ENCODE measurements at regions not wholly inside any gene's neighbourhood (a gene's known extent, or its start where the extent isn't known, plus 50 kb on each side); places are given as distances from the start of the nearest gene placed in this dataset.

DNA sequence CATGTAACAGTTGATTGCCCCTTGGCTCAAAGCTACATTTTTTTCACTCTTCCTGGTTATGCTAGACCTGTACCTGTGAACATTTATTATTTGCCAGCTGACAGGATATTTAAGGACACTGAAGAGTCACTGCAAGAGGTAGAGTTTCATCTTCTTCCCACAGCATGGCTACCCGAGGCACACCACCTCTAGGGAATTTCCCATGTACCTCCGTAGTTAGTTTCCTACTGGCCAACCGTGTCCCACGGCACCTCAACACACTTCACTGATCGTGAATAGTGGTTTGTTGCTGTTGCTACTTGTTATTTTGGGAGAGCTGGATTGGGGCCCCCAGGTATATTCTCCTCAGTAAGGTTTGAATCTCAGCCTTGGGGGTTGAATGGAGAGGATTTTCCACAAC, 648.6 kb downstream of the SEMA5A start:
- Histone ChIP-seq H3K4me3 (ENCODE audit: low read depth, low read length, poor library complexity, severe bottlenecking) (no peak overlapping the region), H3K27ac (ENCODE audit: low read depth, low read length, poor library complexity, severe bottlenecking) (no peak overlapping the region), H3K27me3 (ENCODE audit: insufficient read depth, low read length) (no peaks in the 10 kb centered on the region), H3F3A (ENCODE audit: insufficient read depth, low read length) (no peaks in the 10 kb centered on the region), H4K20me1 (ENCODE audit: insufficient read depth, low read length) (no peaks in the 10 kb centered on the region), H3K36me3 (ENCODE audit: insufficient read depth, low read length) (no peaks in the 10 kb centered on the region), H3K9ac (ENCODE audit: low read length) (no peak overlapping the region), H3K79me2 (ENCODE audit: insufficient read depth, low read length) (no peaks in the 10 kb centered on the region), H3K9me2 (ENCODE audit: low read depth, low read length) (no peaks in the 10 kb centered on the region), H3K4me2 (ENCODE audit: low read length) (no peak overlapping the region), H3K4me1 (ENCODE audit: insufficient read depth, low read length, severe bottlenecking) (no peaks in the 10 kb centered on the region), H2AFZ (ENCODE audit: low read length) (no peak overlapping the region), H3K9me3 (ENCODE audit: low read length) (no peaks in the 10 kb centered on the region)
- TF ChIP-seq, protein P1, sequence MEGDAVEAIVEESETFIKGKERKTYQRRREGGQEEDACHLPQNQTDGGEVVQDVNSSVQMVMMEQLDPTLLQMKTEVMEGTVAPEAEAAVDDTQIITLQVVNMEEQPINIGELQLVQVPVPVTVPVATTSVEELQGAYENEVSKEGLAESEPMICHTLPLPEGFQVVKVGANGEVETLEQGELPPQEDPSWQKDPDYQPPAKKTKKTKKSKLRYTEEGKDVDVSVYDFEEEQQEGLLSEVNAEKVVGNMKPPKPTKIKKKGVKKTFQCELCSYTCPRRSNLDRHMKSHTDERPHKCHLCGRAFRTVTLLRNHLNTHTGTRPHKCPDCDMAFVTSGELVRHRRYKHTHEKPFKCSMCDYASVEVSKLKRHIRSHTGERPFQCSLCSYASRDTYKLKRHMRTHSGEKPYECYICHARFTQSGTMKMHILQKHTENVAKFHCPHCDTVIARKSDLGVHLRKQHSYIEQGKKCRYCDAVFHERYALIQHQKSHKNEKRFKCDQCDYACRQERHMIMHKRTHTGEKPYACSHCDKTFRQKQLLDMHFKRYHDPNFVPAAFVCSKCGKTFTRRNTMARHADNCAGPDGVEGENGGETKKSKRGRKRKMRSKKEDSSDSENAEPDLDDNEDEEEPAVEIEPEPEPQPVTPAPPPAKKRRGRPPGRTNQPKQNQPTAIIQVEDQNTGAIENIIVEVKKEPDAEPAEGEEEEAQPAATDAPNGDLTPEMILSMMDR (IDR thresholded peaks at IDR 0.05; ENCODE audit: low read length) = no peak
- no peak for TF ChIP-seq EZH2 (IDR thresholded peaks at IDR 0.05; ENCODE audit: borderline replicate concordance, low read length)

DNA sequence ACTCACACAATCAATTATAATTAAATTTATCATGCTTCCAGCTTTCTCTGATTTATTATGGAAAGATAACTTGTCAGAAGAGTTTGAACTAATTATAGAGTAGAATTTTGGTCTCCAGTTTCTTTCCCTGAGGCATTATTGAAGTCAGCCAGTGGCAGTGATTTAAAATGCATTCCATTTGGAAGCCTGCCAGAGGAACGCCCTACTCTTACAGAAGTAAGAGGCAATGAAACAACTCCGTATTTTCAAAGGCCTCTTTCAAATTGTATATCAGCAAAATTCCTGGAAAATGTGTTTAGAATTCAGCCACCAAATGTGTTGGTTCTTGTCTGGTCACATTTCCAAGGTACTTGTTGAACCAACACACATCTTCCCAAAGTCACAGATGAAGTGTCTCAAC, 640.9 kb downstream of the SEMA5A start:
- H3F3A ChIP-seq (ENCODE audit: insufficient read depth, low read length) = no peaks in the 10 kb centered on the region
- no peak overlapping the region for H2AFZ ChIP-seq (ENCODE audit: low read length)
- H4K20me1 ChIP-seq (ENCODE audit: insufficient read depth, low read length) = no peaks in the 10 kb centered on the region
- H3K27me3 ChIP-seq (ENCODE audit: insufficient read depth, low read length) = no peaks in the 10 kb centered on the region
- no peak overlapping the region for H3K27ac ChIP-seq (ENCODE audit: low read depth, low read length, poor library complexity, severe bottlenecking)
- no peaks in the 10 kb centered on the region for H3K9me3 ChIP-seq (ENCODE audit: low read length)
- H3K4me2 ChIP-seq (ENCODE audit: low read length) = no peak overlapping the region
- no peak overlapping the region for H3K9ac ChIP-seq (ENCODE audit: low read length)
- TF ChIP-seq, protein P1 (IDR thresholded peaks at IDR 0.05; ENCODE audit: low read length) = no peak
- no peak for TF ChIP-seq EZH2 (IDR thresholded peaks at IDR 0.05; ENCODE audit: borderline replicate concordance, low read length)
- no peaks in the 10 kb centered on the region for H3K4me1 ChIP-seq (ENCODE audit: insufficient read depth, low read length, severe bottlenecking)
- H3K79me2 ChIP-seq (ENCODE audit: insufficient read depth, low read length) = no peaks in the 10 kb centered on the region
- H3K36me3 ChIP-seq (ENCODE audit: insufficient read depth, low read length) = no peaks in the 10 kb centered on the region
- H3K4me3 ChIP-seq (ENCODE audit: low read depth, low read length, poor library complexity, severe bottlenecking) = no peak overlapping the region
- H3K9me2 ChIP-seq (ENCODE audit: low read depth, low read length) = no peaks in the 10 kb centered on the region

DNA sequence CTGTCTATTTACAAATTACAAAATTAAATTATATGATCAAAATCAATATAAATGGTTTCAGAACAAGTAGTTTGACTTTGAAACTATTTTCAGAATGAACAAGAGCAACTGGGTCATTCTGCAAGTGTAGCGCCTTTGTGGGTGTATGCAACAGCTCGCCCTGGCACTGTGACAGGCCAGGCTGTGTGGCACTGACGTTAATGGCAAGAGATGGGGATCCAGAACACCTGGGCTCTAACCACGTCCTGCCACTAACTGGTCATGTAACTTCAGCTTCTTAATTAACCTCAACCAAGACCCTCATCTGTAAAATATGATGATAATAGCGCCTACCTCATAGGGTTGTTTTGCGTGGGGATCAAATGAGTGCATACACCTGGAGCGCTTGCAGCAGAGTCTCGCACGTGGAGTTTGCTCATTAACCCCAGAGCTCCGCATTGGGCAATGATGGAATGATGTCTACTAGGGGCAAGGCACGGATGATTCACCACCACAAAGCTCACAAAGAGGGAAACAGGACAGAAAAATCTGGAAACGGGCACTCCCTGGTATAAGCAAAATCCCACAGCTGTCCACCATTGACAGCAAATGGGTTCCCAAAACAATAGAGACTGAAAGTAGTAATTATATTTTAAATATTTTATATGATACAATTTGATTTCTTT, 639.4 kb downstream of the SEMA5A start:
- no peak overlapping the region for H3K4me3 ChIP-seq (ENCODE audit: low read depth, low read length, poor library complexity, severe bottlenecking)
- H3K4me1 ChIP-seq (ENCODE audit: insufficient read depth, low read length, severe bottlenecking) = no peaks in the 10 kb centered on the region
- TF ChIP-seq, protein P1 (IDR thresholded peaks at IDR 0.05; ENCODE audit: low read length) = no peak
- TF ChIP-seq EZH2 (IDR thresholded peaks at IDR 0.05; ENCODE audit: borderline replicate concordance, low read length) = no peak
- no peaks in the 10 kb centered on the region for H3K9me3 ChIP-seq (ENCODE audit: low read length)
- no peaks in the 10 kb centered on the region for H4K20me1 ChIP-seq (ENCODE audit: insufficient read depth, low read length)
- H3F3A ChIP-seq (ENCODE audit: insufficient read depth, low read length) = no peaks in the 10 kb centered on the region
- H3K9me2 ChIP-seq (ENCODE audit: low read depth, low read length) = no peaks in the 10 kb centered on the region
- H3K27me3 ChIP-seq (ENCODE audit: insufficient read depth, low read length) = no peaks in the 10 kb centered on the region
- no peaks in the 10 kb centered on the region for H3K79me2 ChIP-seq (ENCODE audit: insufficient read depth, low read length)
- H3K27ac ChIP-seq (ENCODE audit: low read depth, low read length, poor library complexity, severe bottlenecking) = no peak overlapping the region
- no peak overlapping the region for H2AFZ ChIP-seq (ENCODE audit: low read length)
- no peak overlapping the region for H3K4me2 ChIP-seq (ENCODE audit: low read length)
- no peak overlapping the region for H3K9ac ChIP-seq (ENCODE audit: low read length)
- H3K36me3 ChIP-seq (ENCODE audit: insufficient read depth, low read length) = no peaks in the 10 kb centered on the region

All from OCI-LY1 (cell line).